Neural cell (in vitro differentiated cells): ENCODE measurements at regions not wholly inside any gene's neighbourhood (a gene's known extent, or its start where the extent isn't known, plus 50 kb on each side); places are given as distances from the start of the nearest gene placed in this dataset.

ENCODE experiments used
- H2AFZ ChIP-seq: fragments of 200-600, 300-800 bp; sonication (generic), shearing (Covaris generic); 2 replicates; pipeline ENCODE4 v1.6.0; 2014; ENCODE audit warnings: low read depth, mild to moderate bottlenecking, antibody characterized with exemption, low read length, moderate library complexity
- H3F3A ChIP-seq: fragments of 200-600 bp; shearing (Covaris generic); 2 replicates; pipeline ENCODE4 v1.6.1; 2016; ENCODE audit warnings: mild to moderate bottlenecking, moderate library complexity, mixed read lengths, antibody characterized with exemption, low read length; ENCODE audit not compliant: insufficient read depth, poor library complexity, severe bottlenecking
- H3K27ac ChIP-seq: fragments of 200-600, 300-800 bp; sonication (generic), shearing (Covaris generic); 2 replicates; pipeline ENCODE4 v1.5.1; 2014; ENCODE audit warnings: mild to moderate bottlenecking, low read length, moderate library complexity
- H3K27me3 ChIP-seq: fragments of 300-800, 200-600 bp; sonication (generic), shearing (Covaris generic); 2 replicates; pipeline ENCODE4 v1.6.0; 2014; ENCODE audit warnings: mild to moderate bottlenecking, low read depth, low read length, moderate library complexity; ENCODE audit not compliant: insufficient read depth
- H3K36me3 ChIP-seq: fragments of 300-800, 200-600 bp; sonication (generic), shearing (Covaris generic); 2 replicates; pipeline ENCODE4 v1.5.1; 2014; ENCODE audit warnings: mild to moderate bottlenecking, antibody characterized with exemption, low read length, moderate library complexity; ENCODE audit not compliant: insufficient read depth
- H3K4me2 ChIP-seq: fragments of 300-800, 200-600 bp; sonication (generic), shearing (Covaris generic); 2 replicates; pipeline ENCODE4 v1.6.0; 2014; ENCODE audit warnings: mild to moderate bottlenecking, low read length
- H3K4me3 ChIP-seq: fragments of 300-800, 200-600 bp; sonication (generic), shearing (Covaris generic); 2 replicates; pipeline ENCODE4 v1.5.1; 2014; ENCODE audit warnings: mild to moderate bottlenecking, low read length, moderate library complexity
- H3K79me2 ChIP-seq: fragments of 200-600 bp; shearing (Covaris generic); replicated peaks from 2 replicates; pipeline ENCODE4 v1.6.0; 2014; ENCODE audit warnings: mild to moderate bottlenecking, low read length, moderate library complexity; ENCODE audit not compliant: insufficient read depth
- H3K9ac ChIP-seq: fragments of 300-800, 200-600 bp; sonication (generic), shearing (Covaris generic); 2 replicates; pipeline ENCODE4 v1.6.1; 2016; ENCODE audit warnings: mild to moderate bottlenecking, low read length, mixed read lengths
- H3K9me2 ChIP-seq: fragments of 200-600 bp; shearing (Covaris generic); 2 replicates; pipeline ENCODE4 v1.6.1; 2016; ENCODE audit warnings: mild to moderate bottlenecking, low read length, mixed read lengths; ENCODE audit not compliant: insufficient read depth
- H3K9me3 ChIP-seq: fragments of 200-600, 300-800 bp; sonication (generic), shearing (Covaris generic); 2 replicates; pipeline ENCODE4 v1.6.1; 2016; ENCODE audit warnings: mild to moderate bottlenecking, mixed run types, low read length, moderate library complexity, mixed read lengths
- H4K20me1 ChIP-seq: fragments of 200-600 bp; shearing (Covaris generic); 2 replicates; pipeline ENCODE4 v1.6.1; 2016; ENCODE audit warnings: mild to moderate bottlenecking, mixed run types; ENCODE audit not compliant: insufficient read depth
- CTCF ChIP-seq: fragments of 450-650 bp; IDR thresholded peaks from 2 replicates; pipeline ENCODE4 v1.5.1; 2014; ENCODE audit warnings: antibody characterized with exemption, mild to moderate bottlenecking, moderate library complexity; ENCODE audit not compliant: poor library complexity, severe bottlenecking
- EP300 ChIP-seq: fragments of 450-650 bp; conservative IDR thresholded peaks from 2 replicates; pipeline ENCODE4 v1.6.1; 2014; ENCODE audit warnings: antibody characterized with exemption, mild to moderate bottlenecking, moderate library complexity; ENCODE audit not compliant: poor library complexity, severe bottlenecking
- EZH2 ChIP-seq: fragments of 200-600, 300-800 bp; shearing (Covaris generic), sonication (generic); IDR thresholded peaks from 2 replicates; pipeline ENCODE4 v1.6.1; 2014; ENCODE audit warnings: antibody characterized with exemption, low read length, borderline replicate concordance, mild to moderate bottlenecking; ENCODE audit not compliant: insufficient read depth, poor library complexity, severe bottlenecking
- MXI1 ChIP-seq: fragments of 450-650 bp; conservative IDR thresholded peaks from 2 replicates; pipeline ENCODE4 v1.6.1; 2014; ENCODE audit warnings: antibody characterized with exemption, mild to moderate bottlenecking; ENCODE audit not compliant: poor library complexity, severe bottlenecking
- POLR2AphosphoS5 ChIP-seq: IDR thresholded peaks from 2 replicates; pipeline ENCODE4 v1.6.1; 2012
- RAD21 ChIP-seq: fragments of 450-650 bp; conservative IDR thresholded peaks from 2 replicates; pipeline ENCODE4 v1.6.1; 2014; ENCODE audit warnings: antibody characterized with exemption, mild to moderate bottlenecking, moderate library complexity
- REST ChIP-seq: IDR thresholded peaks from 2 replicates; pipeline ENCODE4 v1.6.1; 2012; ENCODE audit warnings: borderline replicate concordance
- SMC3 ChIP-seq: fragments of 450-650 bp; conservative IDR thresholded peaks from 2 replicates; pipeline ENCODE4 v1.6.1; 2014; ENCODE audit warnings: antibody characterized with exemption, mild to moderate bottlenecking, moderate library complexity; ENCODE audit not compliant: poor library complexity
- TAF1 ChIP-seq: IDR thresholded peaks from 2 replicates; pipeline ENCODE4 v1.6.1; 2012; ENCODE audit warnings: low read depth

GRCh38 chr5:3182133-3182876 is 413.3 kb upstream of the IRX1 start:
- no peaks in the 10 kb centered on the region for H3K27me3 ChIP-seq
- no peaks in the 10 kb centered on the region for H4K20me1 ChIP-seq
- peak overlapping the region; percentile 3 for H3K27ac ChIP-seq
- no peaks in the 10 kb centered on the region for H3F3A ChIP-seq
- peak overlapping the region; percentile 23 for H3K4me2 ChIP-seq
- H3K9me3 ChIP-seq = no peaks in the 10 kb centered on the region
- no peaks in the 10 kb centered on the region for H3K79me2 ChIP-seq
- H3K9ac ChIP-seq = no peak overlapping the region
- no peak overlapping the region for H2AFZ ChIP-seq
- H3K9me2 ChIP-seq = no peaks in the 10 kb centered on the region
- TF ChIP-seq TAF1 (no peak), CTCF (no peak), EZH2 (no peak), EP300 (peak; percentile 78), RAD21 (no peak), MXI1 (no peak), POLR2AphosphoS5 (peak; percentile 60), REST (no peak), SMC3 (no peak)
- no peaks in the 10 kb centered on the region for H3K36me3 ChIP-seq
- H3K4me3 ChIP-seq = peak overlapping the region; percentile 43

- Histone ChIP-seq H3K9me2 (no peaks in the 10 kb centered on the region), H4K20me1 (no peaks in the 10 kb centered on the region), H3K79me2 (no peaks in the 10 kb centered on the region), H3K4me2 (peak overlapping the region; percentile 23), H3K9ac (no peak overlapping the region), H3F3A (no peaks in the 10 kb centered on the region), H3K4me3 (peak overlapping the region; percentile 43), H3K27me3 (no peaks in the 10 kb centered on the region), H3K9me3 (no peaks in the 10 kb centered on the region), H2AFZ (no peak overlapping the region), H3K36me3 (no peaks in the 10 kb centered on the region), H3K27ac (no peak overlapping the region)
- TF ChIP-seq RAD21 (no peak), EP300 (no peak), EZH2 (no peak), CTCF (no peak), REST (no peak), MXI1 (no peak), SMC3 (no peak), TAF1 (no peak), POLR2AphosphoS5 (no peak)
These were observed 414.0 kb upstream of the IRX1 start for GRCh38 chr5:3181671-3182070.
